Stimulated activated naive CD8-positive, alpha-beta T cell treated with anti-CD3 and anti-CD28 coated beads, Interleukin-15, Interleukin-2, amounts not matched to agents 100 ng/mL and 50 ng/mL, for 24 hours (primary cell): ENCODE measurements at regions not wholly inside any gene's neighbourhood (a gene's known extent, or its start where the extent isn't known, plus 50 kb on each side); places are given as distances from the start of the nearest gene placed in this dataset.

Source experiments
- H3K27ac Mint-ChIP-seq: one replicate; pipeline ENCODE4 v1.8.0; 2021; ENCODE audit warnings: mild to moderate bottlenecking, mixed read lengths
- H3K27me3 Mint-ChIP-seq: one replicate; pipeline ENCODE4 v1.8.0; 2021; ENCODE audit warnings: mixed read lengths
- H3K36me3 Mint-ChIP-seq: one replicate; pipeline ENCODE4 v1.8.0; 2021; ENCODE audit warnings: low read depth, mixed read lengths
- H3K4me1 Mint-ChIP-seq: one replicate; pipeline ENCODE4 v1.8.0; 2021; ENCODE audit warnings: low read depth, mixed read lengths
- H3K4me3 Mint-ChIP-seq: one replicate; pipeline ENCODE4 v1.8.0; 2021; ENCODE audit warnings: mild to moderate bottlenecking, mixed read lengths
- H3K9me3 Mint-ChIP-seq: one replicate; pipeline ENCODE4 v1.8.0; 2021; ENCODE audit warnings: mixed read lengths

DNA sequence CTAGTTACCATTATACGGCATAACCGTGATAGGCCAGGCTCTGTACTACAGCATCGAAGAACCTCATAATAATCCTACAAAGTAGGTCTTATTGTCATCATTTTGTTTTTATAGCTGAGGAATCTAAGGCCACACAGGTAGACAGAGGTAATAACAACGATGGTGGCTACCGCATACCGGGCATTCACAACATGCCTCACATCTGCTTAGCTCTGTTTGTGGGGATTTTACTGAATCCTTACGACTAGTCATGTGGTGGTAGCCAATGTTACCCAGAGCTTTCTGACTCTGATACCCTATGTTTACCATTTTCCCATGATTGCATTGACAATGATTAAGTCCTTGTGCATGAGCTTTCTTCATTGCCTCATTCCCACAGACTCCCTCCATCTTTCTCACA, 269.4 kb downstream of the TCF7L2 start:
- H3K27ac Mint-ChIP-seq = no peak overlapping the region
- H3K4me3 Mint-ChIP-seq = no peak overlapping the region
- H3K36me3 Mint-ChIP-seq = no peaks in the 10 kb centered on the region
- H3K27me3 Mint-ChIP-seq = peaks cover 27% of the 10 kb centered on the region
- no peaks in the 10 kb centered on the region for H3K4me1 Mint-ChIP-seq
- peaks cover under 1% of the 10 kb centered on the region for H3K9me3 Mint-ChIP-seq

DNA sequence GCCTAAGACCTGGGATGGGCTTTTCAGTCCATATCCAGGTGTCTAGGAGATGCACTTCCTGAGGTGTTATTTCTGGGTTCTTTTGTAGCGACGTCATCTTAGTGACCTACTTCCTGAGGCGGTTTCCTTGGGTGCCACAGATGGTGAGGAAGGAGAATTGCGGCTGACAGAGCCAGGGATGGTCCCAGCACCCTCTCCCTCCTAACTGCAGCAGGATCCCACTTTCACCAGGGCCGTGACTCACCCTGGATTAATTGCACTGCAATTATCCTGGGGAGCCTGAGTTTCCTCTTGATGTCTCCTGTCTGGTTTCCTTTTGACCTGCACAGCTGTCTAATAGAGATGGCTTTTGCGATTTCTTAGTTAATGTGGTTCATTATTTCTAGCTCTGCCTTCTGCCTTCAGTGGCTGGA, 271.7 kb downstream of the TCF7L2 start:
- Mint-ChIP-seq H3K4me3 (no peak overlapping the region), H3K27ac (no peak overlapping the region), H3K36me3 (no peaks in the 10 kb centered on the region), H3K27me3 (peaks cover 24% of the 10 kb centered on the region), H3K4me1 (peaks cover 15% of the 10 kb centered on the region), H3K9me3 (no peaks in the 10 kb centered on the region)

DNA sequence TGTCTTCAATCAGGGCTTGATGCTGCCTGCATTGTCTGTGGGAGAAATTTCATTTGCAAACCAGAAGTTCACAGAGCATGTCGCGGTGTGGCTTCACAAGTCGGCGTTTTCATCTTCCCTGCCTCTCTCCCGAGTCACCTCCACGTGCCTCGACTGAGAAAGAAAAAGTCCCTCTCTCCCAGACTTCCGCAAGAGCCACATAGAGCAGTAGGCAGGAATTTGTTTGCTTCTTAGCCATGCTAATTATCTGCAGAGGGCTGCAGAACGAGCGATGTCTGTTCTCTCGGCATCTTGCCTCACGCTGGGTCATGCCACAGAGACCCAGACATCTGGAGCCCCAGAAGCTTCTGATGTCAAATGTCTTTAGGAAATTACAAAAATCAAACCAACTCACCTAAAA, 272.2 kb downstream of the TCF7L2 start:
- H3K4me3 Mint-ChIP-seq = no peak overlapping the region
- H3K9me3 Mint-ChIP-seq = no peaks in the 10 kb centered on the region
- no peak overlapping the region for H3K27ac Mint-ChIP-seq

DNA sequence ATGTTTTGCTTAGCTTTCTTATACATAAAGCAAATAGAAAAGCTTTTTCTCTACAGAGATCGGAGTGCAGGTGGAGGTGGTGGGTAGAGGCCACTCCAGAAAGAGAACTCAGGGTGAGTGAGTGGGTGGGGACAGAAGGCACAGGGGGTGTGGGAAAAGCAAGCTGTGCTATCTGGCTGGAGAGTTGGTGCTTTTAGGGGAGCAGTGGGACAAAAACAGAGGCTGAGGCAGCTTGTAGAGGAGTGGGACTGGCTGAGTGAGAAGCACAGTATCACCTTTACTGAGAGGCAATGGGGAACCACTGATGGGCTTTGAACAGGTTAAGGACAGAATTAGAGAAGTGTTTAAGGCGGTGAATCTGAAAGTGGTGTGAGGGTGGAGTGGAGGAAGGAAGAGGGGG, 275.3 kb downstream of the TCF7L2 start:
- no peak overlapping the region for H3K4me3 Mint-ChIP-seq
- H3K27ac Mint-ChIP-seq = no peak overlapping the region
- H3K36me3 Mint-ChIP-seq = no peaks in the 10 kb centered on the region
- H3K27me3 Mint-ChIP-seq = peaks cover 37% of the 10 kb centered on the region
- H3K9me3 Mint-ChIP-seq = no peaks in the 10 kb centered on the region
- H3K4me1 Mint-ChIP-seq = peaks cover 23% of the 10 kb centered on the region

More for the DNA sequence above, 272.2 kb downstream of the TCF7L2 start:
- H3K4me1 Mint-ChIP-seq = peaks cover 19% of the 10 kb centered on the region
- H3K36me3 Mint-ChIP-seq = no peaks in the 10 kb centered on the region
- peaks cover 24% of the 10 kb centered on the region for H3K27me3 Mint-ChIP-seq

DNA sequence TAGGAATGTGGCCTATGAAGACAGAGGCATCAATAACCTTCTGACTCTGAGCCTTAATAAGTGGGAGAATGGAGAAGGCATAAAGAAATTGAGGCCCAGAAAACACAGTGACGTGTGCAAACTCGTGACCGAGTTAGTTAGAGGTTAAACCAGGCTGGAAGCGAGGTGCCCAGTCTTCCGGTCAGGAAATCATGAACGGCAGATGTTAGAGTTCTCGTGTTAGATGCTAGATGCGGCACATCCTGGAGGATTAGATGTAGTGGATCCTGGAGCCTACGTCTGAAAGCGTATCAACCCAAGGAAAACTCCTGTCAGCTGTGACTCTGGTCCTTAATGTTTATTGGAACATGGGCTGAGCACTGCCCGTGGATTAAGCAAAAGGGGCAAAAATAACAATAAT, 275.9 kb downstream of the TCF7L2 start:
- Mint-ChIP-seq H3K9me3 (no peaks in the 10 kb centered on the region), H3K4me1 (peaks cover 23% of the 10 kb centered on the region), H3K27ac (no peak overlapping the region), H3K36me3 (no peaks in the 10 kb centered on the region), H3K27me3 (peaks cover 37% of the 10 kb centered on the region), H3K4me3 (no peak overlapping the region)

DNA sequence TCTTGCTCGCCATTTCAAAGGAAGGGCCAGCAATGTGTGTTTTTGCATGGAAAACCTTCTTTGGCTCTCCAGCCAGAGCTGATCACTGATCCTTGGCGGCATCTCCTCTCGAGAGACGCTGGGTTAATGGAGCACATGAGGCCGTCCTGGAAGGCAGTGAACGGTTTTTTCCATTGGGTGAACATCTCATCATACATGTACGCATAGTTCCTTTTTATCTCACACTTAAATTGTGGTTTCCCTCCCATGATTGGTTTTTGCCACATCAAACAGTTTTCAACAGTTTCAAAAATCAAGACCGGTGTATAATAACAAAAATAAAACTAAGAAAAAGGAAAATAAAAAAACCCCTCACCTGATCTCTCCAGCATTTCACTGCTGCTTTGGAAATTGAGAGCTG, 276.4 kb downstream of the TCF7L2 start:
- peak overlapping the region; percentile 37 for H3K27ac Mint-ChIP-seq
- no peaks in the 10 kb centered on the region for H3K36me3 Mint-ChIP-seq
- peaks cover 23% of the 10 kb centered on the region for H3K4me1 Mint-ChIP-seq
- H3K4me3 Mint-ChIP-seq = no peak overlapping the region
- H3K9me3 Mint-ChIP-seq = no peaks in the 10 kb centered on the region
- peaks cover 37% of the 10 kb centered on the region for H3K27me3 Mint-ChIP-seq

DNA sequence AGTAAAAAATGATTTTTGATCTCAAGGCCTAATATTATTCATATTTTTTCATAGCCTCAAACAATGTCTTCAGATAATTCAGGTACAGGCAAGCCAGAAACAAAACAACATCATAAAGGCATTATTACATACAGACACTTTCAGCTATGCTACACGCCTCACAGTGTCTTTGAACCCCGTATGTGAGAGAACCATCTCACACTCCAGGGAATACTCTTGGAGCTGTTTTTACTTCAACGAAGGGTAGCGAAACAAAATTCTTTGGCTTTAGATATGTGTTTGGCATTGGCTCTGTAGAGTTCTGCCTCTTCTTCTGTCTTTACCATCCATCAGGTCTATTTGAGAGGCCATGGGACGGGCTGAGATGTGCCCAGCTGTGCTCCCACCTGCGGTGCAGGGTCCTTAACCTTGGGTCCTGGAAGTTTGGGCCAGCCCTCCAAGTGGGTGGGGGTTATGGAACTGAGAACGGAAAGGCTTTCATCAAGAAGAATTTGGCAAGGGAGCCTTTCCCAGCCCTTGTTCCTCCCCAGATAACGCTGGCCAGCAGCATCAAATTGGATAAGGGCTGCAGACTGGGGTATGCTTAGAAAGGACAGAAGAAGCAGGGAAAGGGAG, 276.9 kb downstream of the TCF7L2 start:
- H3K4me3 Mint-ChIP-seq = no peak overlapping the region
- peaks cover 35% of the 10 kb centered on the region for H3K27me3 Mint-ChIP-seq
- peaks cover 23% of the 10 kb centered on the region for H3K4me1 Mint-ChIP-seq
- H3K9me3 Mint-ChIP-seq = no peaks in the 10 kb centered on the region
- H3K27ac Mint-ChIP-seq = peak overlapping the region; percentile 37
- H3K36me3 Mint-ChIP-seq = no peaks in the 10 kb centered on the region

DNA sequence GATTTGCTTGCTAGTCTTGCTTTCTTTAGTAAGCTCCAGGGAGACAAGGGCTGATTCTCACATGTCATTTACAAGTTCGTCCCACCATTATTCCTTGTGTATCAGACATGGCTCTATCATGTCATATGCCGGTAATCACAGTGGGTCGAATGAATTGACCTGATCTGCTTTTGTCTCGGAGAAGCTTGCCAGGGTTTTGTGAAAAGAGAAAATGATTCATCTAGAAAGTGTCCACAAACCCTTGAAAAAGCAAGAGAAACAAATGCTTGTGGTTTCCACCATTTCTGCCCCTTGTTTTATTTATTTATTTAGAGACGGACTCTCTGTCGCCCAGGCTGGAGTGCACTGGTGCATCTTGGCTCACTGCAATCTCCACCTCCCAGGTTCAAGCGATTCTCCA, 278.5 kb downstream of the TCF7L2 start:
- H3K27ac Mint-ChIP-seq = no peak overlapping the region
- peaks cover 23% of the 10 kb centered on the region for H3K27me3 Mint-ChIP-seq
- peaks cover 23% of the 10 kb centered on the region for H3K4me1 Mint-ChIP-seq
- H3K9me3 Mint-ChIP-seq = no peaks in the 10 kb centered on the region
- no peak overlapping the region for H3K4me3 Mint-ChIP-seq
- no peaks in the 10 kb centered on the region for H3K36me3 Mint-ChIP-seq

DNA sequence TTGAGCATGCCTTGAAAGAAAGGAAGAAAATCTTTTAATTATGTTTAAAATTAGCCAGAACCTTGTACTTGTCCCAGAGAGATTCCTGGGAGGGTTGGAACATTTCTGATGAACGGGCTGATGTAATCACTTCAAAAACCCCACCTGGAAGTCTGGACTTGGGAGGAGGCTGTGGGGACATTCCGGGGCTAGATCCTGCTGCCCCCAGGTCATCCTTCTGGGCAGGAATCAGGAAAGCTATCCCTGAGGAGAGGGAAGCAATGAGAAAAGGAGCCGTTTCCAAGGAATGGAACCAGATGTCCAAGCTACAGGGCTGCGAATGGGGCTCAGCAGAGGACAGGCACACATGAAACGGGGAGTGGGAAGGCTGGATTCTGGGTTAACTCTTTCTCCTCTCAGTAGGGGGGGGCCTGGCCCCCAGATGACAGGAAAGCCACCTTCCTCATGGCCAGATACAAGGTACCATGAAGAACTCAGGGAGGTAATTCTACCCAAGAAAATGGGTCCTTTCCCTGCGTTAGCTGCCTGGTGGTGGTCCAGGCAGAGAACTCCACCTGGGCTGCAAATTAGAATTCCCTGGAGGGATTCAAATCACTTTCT, 280.1 kb downstream of the TCF7L2 start:
- Mint-ChIP-seq H3K27ac (no peak overlapping the region), H3K9me3 (no peaks in the 10 kb centered on the region), H3K4me3 (no peak overlapping the region), H3K4me1 (peaks cover 23% of the 10 kb centered on the region), H3K27me3 (peaks cover 18% of the 10 kb centered on the region), H3K36me3 (no peaks in the 10 kb centered on the region)

DNA sequence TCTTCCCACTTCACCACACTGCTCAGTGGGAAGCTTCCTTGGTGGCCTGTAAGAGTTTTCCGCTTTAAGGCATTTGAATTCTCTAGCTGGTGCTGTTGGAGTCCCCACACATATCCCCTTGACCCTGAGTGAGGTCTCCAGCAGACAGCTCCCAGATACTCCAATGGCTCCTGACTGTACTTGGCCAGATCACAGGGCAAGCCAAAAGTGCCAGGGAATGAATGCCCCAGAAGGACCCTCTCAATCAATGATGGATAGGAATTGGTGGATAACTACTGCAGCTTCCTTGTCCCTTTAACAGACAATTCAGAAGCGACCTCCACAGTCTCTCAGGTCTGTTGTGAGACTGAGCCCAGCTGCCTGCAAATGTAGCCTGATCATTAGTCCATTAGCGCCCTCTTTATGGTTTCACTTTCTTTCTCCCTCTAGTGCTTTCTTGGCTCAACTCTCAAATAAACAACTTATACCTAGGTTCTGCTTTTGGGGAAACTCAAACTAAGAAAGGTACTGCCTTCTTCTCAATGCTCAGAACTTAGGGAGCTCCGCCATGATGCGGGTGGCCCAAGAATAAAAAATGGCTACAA, 283.0 kb downstream of the TCF7L2 start:
- Mint-ChIP-seq H3K36me3 (no peaks in the 10 kb centered on the region), H3K27ac (no peak overlapping the region), H3K4me1 (no peaks in the 10 kb centered on the region), H3K9me3 (no peaks in the 10 kb centered on the region), H3K27me3 (peaks cover 9% of the 10 kb centered on the region), H3K4me3 (no peak overlapping the region)

DNA sequence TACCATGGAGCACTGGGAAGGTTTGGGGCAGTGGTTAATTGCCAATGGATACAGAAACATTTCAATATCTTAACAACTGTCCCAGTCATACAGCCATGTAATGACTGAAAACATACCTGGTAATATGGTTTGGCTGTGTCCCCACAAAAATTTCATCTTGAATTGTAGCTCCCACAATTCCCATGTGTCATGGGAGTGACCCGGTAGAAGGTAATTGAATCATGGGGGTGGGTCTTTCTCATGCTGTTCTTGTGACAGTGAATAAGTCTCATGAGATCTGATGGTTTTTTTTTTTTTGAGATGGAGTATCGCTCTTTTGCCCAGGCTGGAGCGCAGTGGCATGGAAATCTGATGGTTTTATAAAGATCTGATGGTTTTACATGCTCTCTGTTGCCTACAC, 284.4 kb downstream of the TCF7L2 start:
- Mint-ChIP-seq H3K36me3 (no peaks in the 10 kb centered on the region), H3K4me1 (no peaks in the 10 kb centered on the region), H3K27ac (no peak overlapping the region), H3K4me3 (no peak overlapping the region), H3K27me3 (peaks cover 14% of the 10 kb centered on the region), H3K9me3 (no peaks in the 10 kb centered on the region)

DNA sequence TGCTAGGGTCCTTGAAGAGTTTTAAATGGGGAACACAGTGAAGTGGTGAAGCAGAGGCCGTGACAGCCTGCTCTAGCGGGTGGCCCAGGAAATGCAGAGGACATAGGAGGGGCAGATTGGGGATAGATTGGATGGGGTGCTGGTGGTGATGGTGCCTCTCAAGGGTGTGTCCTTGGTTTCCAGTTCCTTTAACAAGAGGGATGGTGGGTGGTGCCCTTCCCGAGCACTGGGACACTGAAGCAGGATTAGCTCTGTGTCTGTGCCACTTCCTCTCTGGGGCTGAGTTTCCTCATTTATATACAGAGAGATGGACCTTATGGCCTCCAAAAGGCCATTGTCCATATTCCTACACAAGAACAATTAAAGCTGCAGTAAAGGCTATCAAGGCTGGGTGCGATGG, 285.5 kb downstream of the TCF7L2 start:
- Mint-ChIP-seq H3K4me3 (no peak overlapping the region), H3K36me3 (no peaks in the 10 kb centered on the region), H3K9me3 (no peaks in the 10 kb centered on the region), H3K27ac (no peak overlapping the region), H3K4me1 (no peaks in the 10 kb centered on the region), H3K27me3 (peaks cover 18% of the 10 kb centered on the region)

DNA sequence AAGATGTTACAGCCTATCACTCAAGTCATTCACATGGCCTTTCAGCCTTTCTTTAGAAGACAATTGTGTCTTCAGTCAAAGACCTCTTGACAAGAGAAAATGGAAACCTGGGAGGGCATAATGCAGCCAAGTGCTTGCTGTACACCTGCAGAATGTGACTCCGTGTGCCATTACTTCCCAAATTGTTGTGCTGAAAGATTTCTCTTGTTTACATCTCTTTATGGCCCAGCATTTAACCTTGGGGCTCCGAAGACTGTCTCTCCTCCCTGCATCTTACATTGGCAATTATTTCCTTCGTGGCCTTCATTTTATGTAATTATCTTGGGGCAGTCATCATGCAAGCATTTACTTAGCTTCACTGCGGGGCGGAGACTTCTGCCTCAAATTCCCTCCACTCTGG, 287.0 kb downstream of the TCF7L2 start:
- Mint-ChIP-seq H3K4me1 (no peaks in the 10 kb centered on the region), H3K27ac (no peak overlapping the region), H3K4me3 (no peak overlapping the region), H3K36me3 (no peaks in the 10 kb centered on the region), H3K27me3 (peaks cover 24% of the 10 kb centered on the region), H3K9me3 (no peaks in the 10 kb centered on the region)

DNA sequence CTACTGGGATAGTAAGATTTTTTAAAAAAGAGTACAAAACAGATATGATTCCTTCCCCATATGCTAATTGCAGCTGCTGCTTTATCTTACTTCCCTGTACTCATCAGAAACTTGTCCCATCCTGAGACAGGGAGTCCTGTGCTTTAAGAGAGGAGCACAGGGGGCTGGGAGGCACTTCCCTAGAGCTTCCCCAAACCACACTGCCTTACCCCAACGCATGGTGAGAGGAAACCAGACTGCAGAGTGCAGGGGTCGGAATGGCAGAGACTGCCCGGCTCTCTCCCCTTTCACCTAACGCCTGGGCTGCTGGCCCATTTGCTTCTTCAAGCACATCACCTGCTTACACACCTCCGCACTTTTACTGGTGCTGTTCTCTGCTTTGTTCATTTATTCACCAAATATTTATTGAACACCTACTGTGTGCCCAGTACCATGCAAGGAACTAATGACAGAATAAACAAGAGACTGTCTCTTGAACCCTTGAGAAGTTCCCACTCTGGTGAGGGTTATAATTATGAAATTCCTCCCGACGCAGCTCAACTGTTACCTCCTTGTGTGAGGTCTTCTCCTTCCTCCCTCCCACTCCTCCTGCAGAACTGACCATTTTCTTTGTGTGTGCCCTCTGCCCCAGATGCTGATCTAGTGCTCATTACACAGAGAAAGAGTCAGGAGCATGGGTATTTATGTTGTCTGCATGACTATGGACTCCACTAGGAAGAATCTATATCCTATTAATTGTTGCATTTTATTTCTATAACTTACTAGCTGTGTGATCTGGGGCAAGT, 289.7 kb downstream of the TCF7L2 start:
- Mint-ChIP-seq H3K4me1 (no peaks in the 10 kb centered on the region), H3K4me3 (no peak overlapping the region), H3K27me3 (peaks cover 33% of the 10 kb centered on the region), H3K36me3 (no peaks in the 10 kb centered on the region), H3K9me3 (no peaks in the 10 kb centered on the region), H3K27ac (no peak overlapping the region)

DNA sequence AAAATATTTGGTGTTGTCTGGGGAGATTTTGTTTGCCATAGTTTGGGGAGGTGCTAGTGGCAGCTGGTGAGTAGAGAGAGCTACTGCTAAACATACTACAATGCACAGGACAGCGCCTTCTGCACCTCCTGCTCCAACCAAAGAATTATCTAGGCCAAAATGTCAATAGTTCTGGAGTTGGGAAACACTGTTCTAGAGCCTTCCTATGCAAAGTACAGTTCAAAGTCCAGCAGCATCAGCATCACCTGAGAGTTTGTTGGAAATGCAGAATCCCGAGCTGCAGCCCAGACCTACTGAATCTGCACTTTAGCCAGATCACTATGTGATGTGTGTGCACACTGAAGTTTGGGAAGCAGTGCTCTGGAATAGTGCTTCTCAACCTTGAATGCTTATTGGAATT, 290.7 kb downstream of the TCF7L2 start:
- Mint-ChIP-seq H3K4me3 (no peak overlapping the region), H3K9me3 (no peaks in the 10 kb centered on the region)

More for the DNA sequence above, 290.7 kb downstream of the TCF7L2 start:
- H3K4me1 Mint-ChIP-seq = no peaks in the 10 kb centered on the region
- H3K27ac Mint-ChIP-seq = no peak overlapping the region
- peaks cover 33% of the 10 kb centered on the region for H3K27me3 Mint-ChIP-seq
- H3K36me3 Mint-ChIP-seq = no peaks in the 10 kb centered on the region
